Liver (tissue), 3 donors: ENCODE measurements at regions not wholly inside any gene's neighbourhood (a gene's known extent, or its start where the extent isn't known, plus 50 kb on each side); places are given as distances from the start of the nearest gene placed in this dataset.

Experiments
- CTCF ChIP-seq: fragments of 150-350 bp; IDR thresholded peaks from 2 replicates; pipeline ENCODE4 v1.5.1; 2017; ENCODE audit warnings: improper control_type of control experiment, low read depth, low read length; ENCODE audit not compliant: missing input control
- FOXA1 ChIP-seq: IDR thresholded peaks from 2 replicates; pipeline ENCODE4 v1.6.1; 2016; ENCODE audit warnings: antibody characterized with exemption
- HNF4A ChIP-seq, 2 donors: conservative IDR thresholded peaks; 2 replicates each; pipeline ENCODE4 v1.6.1; 2016; ENCODE audit warnings: antibody characterized with exemption in 2 of 2, mild to moderate bottlenecking in 2 of 2
- JUND ChIP-seq, 2 donors: IDR thresholded peaks; 2 replicates each; pipeline ENCODE4 v1.6.1; 2016; ENCODE audit warnings: antibody characterized with exemption in 2 of 2
- donor health status: healthy.
- donor health status: healthy.

GRCh38 chr2:145160855-145161254 lies 640.9 kb upstream of the ZEB2 start:
- TF ChIP-seq FOXA1 (no peak), CTCF (no peak), JUND (IDR thresholded peaks at IDR 0.05) (no peak), HNF4A (conservative IDR thresholded peaks at IDR 0.05) (no peak)
